ENCODE measurements at regions not wholly inside any gene's neighbourhood (a gene's known extent, or its start where the extent isn't known, plus 50 kb on each side); places are given as distances from the start of the nearest gene placed in this dataset.

DNA sequence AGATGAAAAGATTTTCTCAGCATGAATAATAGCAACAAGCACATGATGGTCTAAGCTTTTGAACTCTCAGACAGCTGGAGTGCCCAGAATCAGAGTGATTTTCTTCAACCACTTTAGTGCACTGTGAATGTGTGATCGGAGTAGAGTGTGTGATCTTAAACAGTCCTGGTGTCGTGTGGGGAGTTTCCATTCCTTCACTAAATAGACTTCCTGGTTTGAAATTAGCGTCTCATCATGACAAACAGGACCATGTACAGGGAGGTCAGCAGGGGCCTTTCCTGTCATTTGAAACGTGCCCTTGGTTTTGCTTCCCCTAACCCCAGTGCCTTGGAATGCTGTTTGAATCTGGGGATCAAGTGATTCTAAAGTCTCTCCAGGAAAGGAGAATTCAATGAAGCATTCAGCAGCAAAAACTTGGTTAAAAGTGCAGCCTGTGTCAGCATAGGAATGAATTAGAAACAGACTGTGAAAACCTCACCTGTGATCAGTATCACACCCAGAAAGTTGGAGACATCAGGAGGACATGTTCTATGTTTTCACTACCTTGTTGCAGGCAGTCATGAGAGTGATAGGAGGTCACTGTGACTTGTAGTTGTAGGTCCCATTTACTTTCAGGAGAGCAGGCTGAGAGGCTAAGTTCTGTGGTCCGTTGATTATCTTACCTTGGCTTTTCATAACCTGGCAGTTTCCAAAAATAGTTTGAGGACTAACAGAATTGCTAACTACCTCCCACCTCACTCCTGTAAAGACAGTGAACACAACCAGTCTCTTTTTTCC is 400.3 kb downstream of the MTX2 start:
- TF ChIP-seq, protein P1, sequence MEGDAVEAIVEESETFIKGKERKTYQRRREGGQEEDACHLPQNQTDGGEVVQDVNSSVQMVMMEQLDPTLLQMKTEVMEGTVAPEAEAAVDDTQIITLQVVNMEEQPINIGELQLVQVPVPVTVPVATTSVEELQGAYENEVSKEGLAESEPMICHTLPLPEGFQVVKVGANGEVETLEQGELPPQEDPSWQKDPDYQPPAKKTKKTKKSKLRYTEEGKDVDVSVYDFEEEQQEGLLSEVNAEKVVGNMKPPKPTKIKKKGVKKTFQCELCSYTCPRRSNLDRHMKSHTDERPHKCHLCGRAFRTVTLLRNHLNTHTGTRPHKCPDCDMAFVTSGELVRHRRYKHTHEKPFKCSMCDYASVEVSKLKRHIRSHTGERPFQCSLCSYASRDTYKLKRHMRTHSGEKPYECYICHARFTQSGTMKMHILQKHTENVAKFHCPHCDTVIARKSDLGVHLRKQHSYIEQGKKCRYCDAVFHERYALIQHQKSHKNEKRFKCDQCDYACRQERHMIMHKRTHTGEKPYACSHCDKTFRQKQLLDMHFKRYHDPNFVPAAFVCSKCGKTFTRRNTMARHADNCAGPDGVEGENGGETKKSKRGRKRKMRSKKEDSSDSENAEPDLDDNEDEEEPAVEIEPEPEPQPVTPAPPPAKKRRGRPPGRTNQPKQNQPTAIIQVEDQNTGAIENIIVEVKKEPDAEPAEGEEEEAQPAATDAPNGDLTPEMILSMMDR (IDR thresholded peaks at IDR 0.05; ENCODE audit: insufficient read depth, low read depth, low read length), result no peak
- no peak overlapping the region for H3K4me3 ChIP-seq (ENCODE audit: low read depth, low read length)
- H3K36me3 ChIP-seq (ENCODE audit: control insufficient read depth, insufficient read depth, low read length), result no peaks in the 10 kb centered on the region
- DNase-seq (ENCODE audit: low read depth), result no peak
- ChIA-PET CTCF (interaction anchor here (4.1 kb wide), 1 partner anchor 17 kb away, joined by 26 read pairs; no protein-coding TSS in a partner anchor), POLR2A (no interaction called here)
- no peaks in the 10 kb centered on the region; the same call in 1 of the 2 replicates for H3K27me3 ChIP-seq (ENCODE audit: control insufficient read depth, insufficient read depth, low read length)

DNA sequence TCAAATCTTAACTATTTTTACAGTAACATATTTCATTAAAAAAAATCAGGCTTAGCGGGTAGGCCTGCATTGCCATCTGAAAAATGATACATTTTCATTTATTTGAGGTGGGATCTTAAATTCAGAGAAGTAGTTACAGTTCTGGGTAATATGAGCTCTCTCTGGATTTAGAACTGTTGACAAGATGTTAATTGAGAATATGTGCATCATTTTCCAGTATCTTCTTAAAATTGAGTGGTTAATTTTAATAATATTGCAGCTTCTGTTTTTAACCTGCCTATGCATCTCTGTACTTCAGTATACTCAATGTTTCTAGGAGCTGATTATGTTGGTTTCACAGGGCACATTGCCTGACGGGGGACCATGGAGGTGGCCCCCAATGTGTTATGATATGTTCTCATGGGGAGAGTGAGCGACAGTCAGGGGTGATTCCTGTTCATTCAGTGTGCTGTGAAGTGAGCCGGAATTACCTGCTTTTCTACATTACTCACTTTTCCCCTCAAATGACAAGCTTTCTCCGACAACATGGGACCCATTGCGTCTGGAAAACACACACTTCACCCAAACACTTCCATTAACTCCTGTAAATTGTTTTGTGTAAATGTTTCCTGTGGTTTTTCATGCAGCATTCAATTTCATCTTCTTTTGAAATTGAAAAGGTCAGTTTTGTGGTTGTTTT is 406.2 kb downstream of the MTX2 start:
- TF ChIP-seq, protein P1 (IDR thresholded peaks at IDR 0.05; ENCODE audit: insufficient read depth, low read depth, low read length), result no peak
- no peak for DNase-seq (ENCODE audit: low read depth)
- CTCF ChIA-PET, result interaction anchor here (0.6 to 1.9 kb wide), 4 partner anchors 22 to 29 kb away, joined by 4 to 5 read pairs (median 5); no protein-coding TSS in a partner anchor

DNA sequence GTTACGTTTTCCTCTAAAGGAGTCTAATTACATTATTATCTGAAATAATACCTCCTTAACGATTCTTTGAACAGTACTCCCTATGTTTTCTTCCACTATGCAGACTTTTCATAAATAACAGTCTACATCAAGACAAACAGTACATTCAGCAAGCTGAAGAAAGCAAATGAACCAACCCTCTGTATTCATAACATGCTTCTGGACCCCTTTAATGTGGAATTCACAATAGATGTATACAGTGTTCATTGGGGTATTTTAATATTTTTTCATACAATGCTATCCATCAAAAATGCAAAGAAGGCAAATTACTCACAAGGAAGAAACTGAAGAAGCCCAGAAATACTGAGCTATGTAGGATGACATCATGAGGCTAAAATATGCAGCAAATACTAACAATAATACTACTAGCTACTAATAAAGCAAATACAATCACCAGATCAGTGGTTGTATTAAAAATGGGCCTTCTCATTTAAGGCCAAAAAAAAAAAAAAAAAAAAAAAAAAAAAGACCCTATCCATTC is 408.6 kb downstream of the MTX2 start:
- Histone ChIP-seq H3K36me3 (ENCODE audit: control insufficient read depth, insufficient read depth, low read length) (no peaks in the 10 kb centered on the region), H3K27me3 (ENCODE audit: control insufficient read depth, insufficient read depth, low read length) (peaks cover 2% of the 10 kb centered on the region), H3K4me3 (ENCODE audit: low read depth, low read length) (no peak overlapping the region)
- DNase-seq (ENCODE audit: low read depth), result no peak
- TF ChIP-seq, protein P1 (IDR thresholded peaks at IDR 0.05; ENCODE audit: insufficient read depth, low read depth, low read length), result no peak
- ChIA-PET POLR2A (no interaction called here), CTCF (no interaction called here)

More for the DNA sequence above, 406.2 kb downstream of the MTX2 start:
- POLR2A ChIA-PET, result interaction anchor here (0.7 kb wide), 1 partner anchor 31 kb away, joined by 3 read pairs; no protein-coding TSS in a partner anchor
- Histone ChIP-seq H3K27me3 (ENCODE audit: control insufficient read depth, insufficient read depth, low read length) (peaks cover 2% of the 10 kb centered on the region), H3K36me3 (ENCODE audit: control insufficient read depth, insufficient read depth, low read length) (no peaks in the 10 kb centered on the region), H3K4me3 (ENCODE audit: low read depth, low read length) (no peak overlapping the region)

DNA sequence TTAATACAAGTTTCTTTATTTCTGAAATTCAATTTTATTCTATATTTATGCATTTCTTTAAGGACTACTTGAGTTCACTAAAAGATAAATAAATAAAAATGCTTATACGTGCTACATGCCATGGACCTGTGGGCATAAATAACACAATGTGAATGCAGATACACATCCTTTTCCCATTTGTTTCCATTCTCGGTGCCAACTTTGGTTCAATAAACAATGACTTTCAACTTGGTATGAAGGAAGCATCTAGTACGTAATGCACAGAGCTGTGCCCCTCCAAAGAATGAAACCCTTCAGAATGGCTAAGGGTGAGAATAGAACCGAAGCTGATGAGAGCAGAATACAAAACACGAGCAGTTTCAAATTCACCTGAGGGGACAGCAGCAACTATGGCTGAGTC is 409.3 kb downstream of the MTX2 start:
- ChIA-PET CTCF (no interaction called here), POLR2A (no interaction called here)
- DNase-seq (ENCODE audit: low read depth), result no peak

More for the DNA sequence above, 409.3 kb downstream of the MTX2 start:
- no peaks in the 10 kb centered on the region for H3K36me3 ChIP-seq (ENCODE audit: control insufficient read depth, insufficient read depth, low read length)
- H3K4me3 ChIP-seq (ENCODE audit: low read depth, low read length), result no peak overlapping the region
- H3K27me3 ChIP-seq (ENCODE audit: control insufficient read depth, insufficient read depth, low read length), result peaks cover 2% of the 10 kb centered on the region
- TF ChIP-seq, protein P1 (IDR thresholded peaks at IDR 0.05; ENCODE audit: insufficient read depth, low read depth, low read length), result no peak
